ENCODE measurements at regions not wholly inside any gene's neighbourhood (a gene's known extent, or its start where the extent isn't known, plus 50 kb on each side); places are given as distances from the start of the nearest gene placed in this dataset.

DNA sequence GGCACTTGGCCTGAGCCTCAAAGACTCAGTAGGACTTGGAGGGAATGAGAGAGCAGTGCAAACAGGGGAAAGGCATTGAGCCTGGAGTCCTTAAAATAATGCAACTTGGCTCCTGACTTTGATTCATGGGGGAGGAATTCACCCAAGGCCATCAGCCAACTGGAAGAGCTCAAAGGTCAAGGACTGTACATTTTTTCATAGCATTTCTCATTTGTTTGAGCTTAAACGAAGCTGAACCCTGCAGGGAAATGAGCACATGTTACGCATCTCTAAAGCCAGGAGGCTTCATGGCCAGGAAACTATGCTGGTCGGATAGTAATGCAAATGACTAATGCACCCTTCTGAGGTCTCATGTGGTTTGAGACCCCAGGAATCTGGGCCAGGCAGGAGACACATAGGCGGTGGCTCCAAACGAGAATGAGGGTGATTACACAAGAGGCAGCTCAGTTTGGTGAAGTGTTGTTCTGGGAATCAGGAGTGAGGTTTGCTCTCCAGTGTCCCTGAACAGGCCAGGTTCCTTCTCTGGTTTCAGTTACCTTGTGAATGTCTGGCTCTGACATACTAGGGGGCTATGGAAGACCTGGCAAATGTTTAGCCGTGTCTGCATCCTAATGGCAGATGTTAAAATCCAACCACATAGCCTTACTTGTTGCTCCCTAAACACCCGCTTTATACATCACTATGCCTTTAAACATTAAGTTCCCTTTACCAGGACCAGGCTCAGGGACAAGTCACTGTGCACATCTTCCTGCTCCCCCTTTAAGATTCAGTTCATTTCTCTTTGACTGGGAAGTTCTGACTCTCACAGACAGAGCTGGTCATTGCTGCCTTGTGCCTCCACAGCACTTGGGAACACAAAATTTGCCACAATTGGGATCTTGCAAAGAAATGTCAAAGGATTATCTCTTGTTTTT lies 503.9 kb upstream of the USP24 start:
- TF ChIP-seq, protein P1, sequence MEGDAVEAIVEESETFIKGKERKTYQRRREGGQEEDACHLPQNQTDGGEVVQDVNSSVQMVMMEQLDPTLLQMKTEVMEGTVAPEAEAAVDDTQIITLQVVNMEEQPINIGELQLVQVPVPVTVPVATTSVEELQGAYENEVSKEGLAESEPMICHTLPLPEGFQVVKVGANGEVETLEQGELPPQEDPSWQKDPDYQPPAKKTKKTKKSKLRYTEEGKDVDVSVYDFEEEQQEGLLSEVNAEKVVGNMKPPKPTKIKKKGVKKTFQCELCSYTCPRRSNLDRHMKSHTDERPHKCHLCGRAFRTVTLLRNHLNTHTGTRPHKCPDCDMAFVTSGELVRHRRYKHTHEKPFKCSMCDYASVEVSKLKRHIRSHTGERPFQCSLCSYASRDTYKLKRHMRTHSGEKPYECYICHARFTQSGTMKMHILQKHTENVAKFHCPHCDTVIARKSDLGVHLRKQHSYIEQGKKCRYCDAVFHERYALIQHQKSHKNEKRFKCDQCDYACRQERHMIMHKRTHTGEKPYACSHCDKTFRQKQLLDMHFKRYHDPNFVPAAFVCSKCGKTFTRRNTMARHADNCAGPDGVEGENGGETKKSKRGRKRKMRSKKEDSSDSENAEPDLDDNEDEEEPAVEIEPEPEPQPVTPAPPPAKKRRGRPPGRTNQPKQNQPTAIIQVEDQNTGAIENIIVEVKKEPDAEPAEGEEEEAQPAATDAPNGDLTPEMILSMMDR (conservative IDR thresholded peaks at IDR 0.05; ENCODE audit: low read depth, low read length) = no peak
- TF ChIP-seq EZH2 (IDR thresholded peaks at IDR 0.05; ENCODE audit: low read length, unreplicated experiment) (no peak), EZH2phosphoT487 (IDR thresholded peaks at IDR 0.05; ENCODE audit: borderline replicate concordance, low read length) (no peak)
